NCI-H82 treated with DMSO at 0.1 percent for 48 hours (cell line): ENCODE measurements at regions not wholly inside any gene's neighbourhood (a gene's known extent, or its start where the extent isn't known, plus 50 kb on each side); places are given as distances from the start of the nearest gene placed in this dataset.

Experiments
- DNase-seq: peaks from one replicate; lab custom pipeline; 2025; ENCODE audit not compliant: unreplicated experiment; lab: John Stamatoyannopoulos, UW

- DNase-seq, result no peak
These were observed 686.8 kb downstream of the ZEB2 start for GRCh38 chr2:143833015-143833660.

- no peak for DNase-seq
These were observed 689.4 kb downstream of the ZEB2 start for GRCh38 chr2:143830476-143830875.

- DNase-seq, result peak; percentile 41
These were observed 691.0 kb downstream of the ZEB2 start for GRCh38 chr2:143828763-143829537.

DNA sequence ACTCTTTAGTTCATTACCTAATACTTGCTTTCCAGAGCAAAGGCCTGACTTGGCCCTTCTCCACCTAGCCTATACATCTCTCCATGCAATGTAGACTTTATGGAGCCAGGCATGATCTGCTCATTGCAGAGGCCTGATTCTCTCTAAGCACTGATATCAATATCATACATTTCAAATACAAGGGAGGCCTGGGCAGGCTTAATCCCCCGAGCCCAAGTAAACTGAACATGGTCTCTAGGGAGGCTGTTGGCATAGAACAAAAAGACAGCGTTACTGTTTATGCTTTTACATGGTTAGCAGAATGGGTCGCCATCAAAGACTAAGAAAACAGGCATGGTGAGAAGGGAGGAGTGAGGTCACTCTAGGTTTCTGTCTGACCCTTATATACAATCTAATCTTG is 695.1 kb downstream of the ZEB2 start:
- DNase-seq, result peak; percentile 35

DNA sequence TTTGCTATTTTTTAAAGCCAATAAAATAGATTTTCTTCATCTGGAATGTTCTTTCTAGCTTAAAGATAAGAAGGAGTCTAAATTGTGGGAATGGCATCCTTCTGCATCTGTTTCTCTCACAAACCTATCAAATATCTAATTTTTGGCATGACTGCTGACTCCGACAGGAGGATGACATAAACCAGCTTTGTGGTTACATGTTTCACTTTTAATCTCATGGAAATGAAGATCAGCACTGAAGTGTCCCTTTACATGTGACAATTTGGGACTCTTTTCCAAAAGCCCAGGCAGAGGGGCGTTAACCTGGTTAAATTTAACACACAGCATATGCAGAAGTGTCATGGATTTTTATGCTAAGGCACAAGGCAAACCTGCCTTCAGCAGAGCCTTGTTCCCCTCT is 694.7 kb downstream of the ARHGAP15 start:
- DNase-seq, result no peak

GRCh38 chr2:143823296-143823695 is 694.1 kb downstream of the ARHGAP15 start:
- DNase-seq, result no peak

- DNase-seq, result no peak
These were observed 693.5 kb downstream of the ARHGAP15 start for GRCh38 chr2:143822736-143823135.

- DNase-seq, result no peak
These were observed 690.5 kb downstream of the ARHGAP15 start for GRCh38 chr2:143819764-143820163.

GRCh38 chr2:143819190-143819735 is 690.0 kb downstream of the ARHGAP15 start:
- no peak for DNase-seq
